ENCODE measurements at regions not wholly inside any gene's neighbourhood (a gene's known extent, or its start where the extent isn't known, plus 50 kb on each side); places are given as distances from the start of the nearest gene placed in this dataset.

- DNase-seq (ENCODE audit: low spot score): no peak
- no peaks in the 10 kb centered on the region for H3K9me3 Mint-ChIP-seq (ENCODE audit: unreplicated experiment)
- H3K36me3 Mint-ChIP-seq (ENCODE audit: low read depth, unreplicated experiment): no peaks in the 10 kb centered on the region
- H3K4me1 Mint-ChIP-seq (ENCODE audit: unreplicated experiment): peaks cover 3% of the 10 kb centered on the region
- H3K4me3 Mint-ChIP-seq (ENCODE audit: unreplicated experiment): no peak overlapping the region
- TF ChIP-seq, protein P1, sequence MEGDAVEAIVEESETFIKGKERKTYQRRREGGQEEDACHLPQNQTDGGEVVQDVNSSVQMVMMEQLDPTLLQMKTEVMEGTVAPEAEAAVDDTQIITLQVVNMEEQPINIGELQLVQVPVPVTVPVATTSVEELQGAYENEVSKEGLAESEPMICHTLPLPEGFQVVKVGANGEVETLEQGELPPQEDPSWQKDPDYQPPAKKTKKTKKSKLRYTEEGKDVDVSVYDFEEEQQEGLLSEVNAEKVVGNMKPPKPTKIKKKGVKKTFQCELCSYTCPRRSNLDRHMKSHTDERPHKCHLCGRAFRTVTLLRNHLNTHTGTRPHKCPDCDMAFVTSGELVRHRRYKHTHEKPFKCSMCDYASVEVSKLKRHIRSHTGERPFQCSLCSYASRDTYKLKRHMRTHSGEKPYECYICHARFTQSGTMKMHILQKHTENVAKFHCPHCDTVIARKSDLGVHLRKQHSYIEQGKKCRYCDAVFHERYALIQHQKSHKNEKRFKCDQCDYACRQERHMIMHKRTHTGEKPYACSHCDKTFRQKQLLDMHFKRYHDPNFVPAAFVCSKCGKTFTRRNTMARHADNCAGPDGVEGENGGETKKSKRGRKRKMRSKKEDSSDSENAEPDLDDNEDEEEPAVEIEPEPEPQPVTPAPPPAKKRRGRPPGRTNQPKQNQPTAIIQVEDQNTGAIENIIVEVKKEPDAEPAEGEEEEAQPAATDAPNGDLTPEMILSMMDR (IDR thresholded peaks at IDR 0.05; ENCODE audit: unreplicated experiment): no peak
- no peak overlapping the region for H3K27ac Mint-ChIP-seq (ENCODE audit: unreplicated experiment)
- H3K27me3 Mint-ChIP-seq (ENCODE audit: unreplicated experiment): peaks cover 3% of the 10 kb centered on the region
Observed at GRCh38 chr20:22315073-22315472, 269.3 kb downstream of the FOXA2 start.

GRCh38 chr20:22312744-22313346 lies 271.5 kb downstream of the FOXA2 start:
- Mint-ChIP-seq H3K4me1 (ENCODE audit: unreplicated experiment) (peaks cover 3% of the 10 kb centered on the region), H3K9me3 (ENCODE audit: unreplicated experiment) (no peaks in the 10 kb centered on the region), H3K4me3 (ENCODE audit: unreplicated experiment) (no peak overlapping the region), H3K27ac (ENCODE audit: unreplicated experiment) (no peak overlapping the region), H3K27me3 (ENCODE audit: unreplicated experiment) (peaks cover 3% of the 10 kb centered on the region), H3K36me3 (ENCODE audit: low read depth, unreplicated experiment) (no peaks in the 10 kb centered on the region)
- TF ChIP-seq, protein P1 (IDR thresholded peaks at IDR 0.05; ENCODE audit: unreplicated experiment): peak; percentile 79
- peak; percentile 54 for DNase-seq (ENCODE audit: low spot score)

DNA sequence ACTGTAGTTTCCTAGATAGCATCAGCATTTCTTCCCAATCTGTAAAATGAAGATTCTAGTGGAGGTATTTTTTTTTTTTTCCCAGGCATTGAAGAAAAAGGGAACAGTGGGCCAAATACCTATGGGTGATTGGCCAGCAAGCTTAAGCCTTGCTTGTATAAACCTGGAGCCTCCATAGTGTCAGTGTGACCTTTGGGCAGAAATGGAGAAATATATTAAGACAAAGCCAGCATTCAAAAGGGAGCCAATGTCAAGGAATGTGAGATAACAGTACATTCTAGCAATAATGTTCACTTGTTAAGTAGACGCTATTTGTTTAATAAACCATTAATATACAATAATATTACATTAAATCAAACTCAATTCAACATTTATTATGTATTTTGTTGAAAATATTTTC lies 275.4 kb downstream of the FOXA2 start:
- TF ChIP-seq, protein P1 (IDR thresholded peaks at IDR 0.05; ENCODE audit: unreplicated experiment): no peak
- Mint-ChIP-seq H3K36me3 (ENCODE audit: low read depth, unreplicated experiment) (no peaks in the 10 kb centered on the region), H3K9me3 (ENCODE audit: unreplicated experiment) (no peaks in the 10 kb centered on the region), H3K27ac (ENCODE audit: unreplicated experiment) (no peak overlapping the region), H3K27me3 (ENCODE audit: unreplicated experiment) (no peaks in the 10 kb centered on the region), H3K4me1 (ENCODE audit: unreplicated experiment) (no peaks in the 10 kb centered on the region), H3K4me3 (ENCODE audit: unreplicated experiment) (no peak overlapping the region)
- no peak for DNase-seq (ENCODE audit: low spot score)

DNA sequence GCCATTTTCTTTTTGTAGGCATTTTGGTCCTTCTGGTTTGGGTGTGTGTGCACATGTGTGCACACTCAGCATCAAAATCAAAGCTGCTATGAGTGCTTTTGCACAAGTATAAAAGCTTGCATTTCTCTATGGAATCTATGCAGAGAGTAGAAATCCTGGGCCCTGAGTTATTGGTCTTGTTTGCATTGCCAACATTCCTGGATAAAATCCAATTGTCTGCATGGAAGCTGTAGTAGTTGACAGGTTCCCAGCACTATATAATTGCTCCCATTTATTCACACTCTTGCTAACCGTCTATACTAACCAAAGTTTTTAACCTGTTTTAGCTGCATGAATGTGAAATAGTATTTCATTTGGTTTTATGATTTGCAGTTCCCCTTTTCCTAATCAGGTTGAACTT lies 277.0 kb downstream of the FOXA2 start:
- Mint-ChIP-seq H3K4me1 (ENCODE audit: unreplicated experiment) (no peaks in the 10 kb centered on the region), H3K36me3 (ENCODE audit: low read depth, unreplicated experiment) (no peaks in the 10 kb centered on the region), H3K9me3 (ENCODE audit: unreplicated experiment) (no peaks in the 10 kb centered on the region), H3K27ac (ENCODE audit: unreplicated experiment) (no peak overlapping the region), H3K4me3 (ENCODE audit: unreplicated experiment) (no peak overlapping the region), H3K27me3 (ENCODE audit: unreplicated experiment) (no peaks in the 10 kb centered on the region)
- no peak for DNase-seq (ENCODE audit: low spot score)
- TF ChIP-seq, protein P1 (IDR thresholded peaks at IDR 0.05; ENCODE audit: unreplicated experiment): no peak

- no peak overlapping the region for H3K4me3 Mint-ChIP-seq (ENCODE audit: unreplicated experiment)
- TF ChIP-seq, protein P1 (IDR thresholded peaks at IDR 0.05; ENCODE audit: unreplicated experiment): no peak
- H3K27me3 Mint-ChIP-seq (ENCODE audit: unreplicated experiment): no peaks in the 10 kb centered on the region
- no peaks in the 10 kb centered on the region for H3K36me3 Mint-ChIP-seq (ENCODE audit: low read depth, unreplicated experiment)
- DNase-seq (ENCODE audit: low spot score): no peak
- no peaks in the 10 kb centered on the region for H3K4me1 Mint-ChIP-seq (ENCODE audit: unreplicated experiment)
- H3K27ac Mint-ChIP-seq (ENCODE audit: unreplicated experiment): no peak overlapping the region
- no peaks in the 10 kb centered on the region for H3K9me3 Mint-ChIP-seq (ENCODE audit: unreplicated experiment)
Observed at GRCh38 chr20:22305381-22305780, 279.0 kb downstream of the FOXA2 start.
